Neural cell (in vitro differentiated cells): ENCODE measurements at regions not wholly inside any gene's neighbourhood (a gene's known extent, or its start where the extent isn't known, plus 50 kb on each side); places are given as distances from the start of the nearest gene placed in this dataset.

Experiments used
- H2AFZ ChIP-seq: fragments of 200-600, 300-800 bp; sonication (generic), shearing (Covaris generic); 2 replicates; pipeline ENCODE4 v1.6.0; 2014; ENCODE audit warnings: low read depth, mild to moderate bottlenecking, antibody characterized with exemption, low read length, moderate library complexity
- H3F3A ChIP-seq: fragments of 200-600 bp; shearing (Covaris generic); 2 replicates; pipeline ENCODE4 v1.6.1; 2016; ENCODE audit warnings: mild to moderate bottlenecking, moderate library complexity, mixed read lengths, antibody characterized with exemption, low read length; ENCODE audit not compliant: insufficient read depth, poor library complexity, severe bottlenecking
- H3K27ac ChIP-seq: fragments of 200-600, 300-800 bp; sonication (generic), shearing (Covaris generic); 2 replicates; pipeline ENCODE4 v1.5.1; 2014; ENCODE audit warnings: mild to moderate bottlenecking, low read length, moderate library complexity
- H3K27me3 ChIP-seq: fragments of 300-800, 200-600 bp; sonication (generic), shearing (Covaris generic); 2 replicates; pipeline ENCODE4 v1.6.0; 2014; ENCODE audit warnings: mild to moderate bottlenecking, low read depth, low read length, moderate library complexity; ENCODE audit not compliant: insufficient read depth
- H3K36me3 ChIP-seq: fragments of 300-800, 200-600 bp; sonication (generic), shearing (Covaris generic); 2 replicates; pipeline ENCODE4 v1.5.1; 2014; ENCODE audit warnings: mild to moderate bottlenecking, antibody characterized with exemption, low read length, moderate library complexity; ENCODE audit not compliant: insufficient read depth
- H3K4me2 ChIP-seq: fragments of 300-800, 200-600 bp; sonication (generic), shearing (Covaris generic); 2 replicates; pipeline ENCODE4 v1.6.0; 2014; ENCODE audit warnings: mild to moderate bottlenecking, low read length
- H3K4me3 ChIP-seq: fragments of 300-800, 200-600 bp; sonication (generic), shearing (Covaris generic); 2 replicates; pipeline ENCODE4 v1.5.1; 2014; ENCODE audit warnings: mild to moderate bottlenecking, low read length, moderate library complexity
- H3K79me2 ChIP-seq: fragments of 200-600 bp; shearing (Covaris generic); replicated peaks from 2 replicates; pipeline ENCODE4 v1.6.0; 2014; ENCODE audit warnings: mild to moderate bottlenecking, low read length, moderate library complexity; ENCODE audit not compliant: insufficient read depth
- H3K9ac ChIP-seq: fragments of 300-800, 200-600 bp; sonication (generic), shearing (Covaris generic); 2 replicates; pipeline ENCODE4 v1.6.1; 2016; ENCODE audit warnings: mild to moderate bottlenecking, low read length, mixed read lengths
- H3K9me2 ChIP-seq: fragments of 200-600 bp; shearing (Covaris generic); 2 replicates; pipeline ENCODE4 v1.6.1; 2016; ENCODE audit warnings: mild to moderate bottlenecking, low read length, mixed read lengths; ENCODE audit not compliant: insufficient read depth
- H3K9me3 ChIP-seq: fragments of 200-600, 300-800 bp; sonication (generic), shearing (Covaris generic); 2 replicates; pipeline ENCODE4 v1.6.1; 2016; ENCODE audit warnings: mild to moderate bottlenecking, mixed run types, low read length, moderate library complexity, mixed read lengths
- H4K20me1 ChIP-seq: fragments of 200-600 bp; shearing (Covaris generic); 2 replicates; pipeline ENCODE4 v1.6.1; 2016; ENCODE audit warnings: mild to moderate bottlenecking, mixed run types; ENCODE audit not compliant: insufficient read depth
- EP300 ChIP-seq: fragments of 450-650 bp; conservative IDR thresholded peaks from 2 replicates; pipeline ENCODE4 v1.6.1; 2014; ENCODE audit warnings: antibody characterized with exemption, mild to moderate bottlenecking, moderate library complexity; ENCODE audit not compliant: poor library complexity, severe bottlenecking
- EZH2 ChIP-seq: fragments of 200-600, 300-800 bp; shearing (Covaris generic), sonication (generic); IDR thresholded peaks from 2 replicates; pipeline ENCODE4 v1.6.1; 2014; ENCODE audit warnings: antibody characterized with exemption, low read length, borderline replicate concordance, mild to moderate bottlenecking; ENCODE audit not compliant: insufficient read depth, poor library complexity, severe bottlenecking
- MXI1 ChIP-seq: fragments of 450-650 bp; conservative IDR thresholded peaks from 2 replicates; pipeline ENCODE4 v1.6.1; 2014; ENCODE audit warnings: antibody characterized with exemption, mild to moderate bottlenecking; ENCODE audit not compliant: poor library complexity, severe bottlenecking
- POLR2AphosphoS5 ChIP-seq: IDR thresholded peaks from 2 replicates; pipeline ENCODE4 v1.6.1; 2012
- RAD21 ChIP-seq: fragments of 450-650 bp; conservative IDR thresholded peaks from 2 replicates; pipeline ENCODE4 v1.6.1; 2014; ENCODE audit warnings: antibody characterized with exemption, mild to moderate bottlenecking, moderate library complexity
- SMC3 ChIP-seq: fragments of 450-650 bp; conservative IDR thresholded peaks from 2 replicates; pipeline ENCODE4 v1.6.1; 2014; ENCODE audit warnings: antibody characterized with exemption, mild to moderate bottlenecking, moderate library complexity; ENCODE audit not compliant: poor library complexity
- TAF1 ChIP-seq: IDR thresholded peaks from 2 replicates; pipeline ENCODE4 v1.6.1; 2012; ENCODE audit warnings: low read depth
- TF ChIP-seq, protein P1 (sequence below): fragments of 450-650 bp; IDR thresholded peaks from 2 replicates; pipeline ENCODE4 v1.5.1; 2014; ENCODE audit warnings: antibody characterized with exemption, mild to moderate bottlenecking, moderate library complexity; ENCODE audit not compliant: poor library complexity, severe bottlenecking
- TF ChIP-seq, protein P2 (sequence below): IDR thresholded peaks from 2 replicates; pipeline ENCODE4 v1.6.1; 2012; ENCODE audit warnings: borderline replicate concordance

DNA sequence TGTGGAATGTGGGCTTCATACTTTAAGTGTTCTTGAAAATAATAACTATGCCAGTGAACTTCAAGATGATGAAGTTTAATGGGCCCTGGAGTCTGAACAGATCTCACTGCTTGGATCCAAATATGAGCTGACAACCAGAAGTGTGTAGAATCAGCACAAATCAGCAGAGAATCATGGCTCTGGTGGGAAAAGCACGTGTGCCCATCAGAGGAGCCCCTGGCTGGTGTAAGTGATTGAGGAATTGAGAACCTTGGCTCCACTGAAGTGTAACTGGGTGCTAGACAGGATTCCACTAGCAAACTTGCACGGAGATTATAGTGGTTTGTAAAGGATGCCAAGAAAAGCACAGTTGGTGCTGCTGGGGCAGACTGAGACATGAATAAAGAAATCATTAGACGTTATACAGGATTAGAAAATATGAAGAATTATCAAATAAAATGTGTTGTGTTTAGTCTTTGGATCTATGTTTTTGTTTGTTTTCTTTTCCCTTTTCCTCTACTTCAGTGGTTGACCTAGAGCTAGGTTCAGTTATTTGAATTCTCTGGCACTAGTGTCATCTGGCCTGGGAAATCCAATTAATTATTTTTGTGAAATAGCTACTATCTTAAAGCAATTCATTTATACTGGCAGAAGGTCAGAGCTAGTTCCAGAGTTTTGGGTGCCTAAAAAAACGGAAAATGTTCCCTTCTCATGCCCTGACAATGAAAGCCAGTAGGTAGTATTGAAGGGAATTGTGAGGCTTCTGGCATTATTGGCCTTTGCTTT lies 175.7 kb upstream of the MEOX2 start:
- H2AFZ ChIP-seq, result no peak overlapping the region
- H3K4me3 ChIP-seq, result no peak overlapping the region
- no peak overlapping the region for H3K9ac ChIP-seq
- no peaks in the 10 kb centered on the region for H4K20me1 ChIP-seq
- no peak for TF ChIP-seq POLR2AphosphoS5
- TF ChIP-seq SMC3, result no peak
- TF ChIP-seq MXI1, result no peak
- TF ChIP-seq, protein P1, sequence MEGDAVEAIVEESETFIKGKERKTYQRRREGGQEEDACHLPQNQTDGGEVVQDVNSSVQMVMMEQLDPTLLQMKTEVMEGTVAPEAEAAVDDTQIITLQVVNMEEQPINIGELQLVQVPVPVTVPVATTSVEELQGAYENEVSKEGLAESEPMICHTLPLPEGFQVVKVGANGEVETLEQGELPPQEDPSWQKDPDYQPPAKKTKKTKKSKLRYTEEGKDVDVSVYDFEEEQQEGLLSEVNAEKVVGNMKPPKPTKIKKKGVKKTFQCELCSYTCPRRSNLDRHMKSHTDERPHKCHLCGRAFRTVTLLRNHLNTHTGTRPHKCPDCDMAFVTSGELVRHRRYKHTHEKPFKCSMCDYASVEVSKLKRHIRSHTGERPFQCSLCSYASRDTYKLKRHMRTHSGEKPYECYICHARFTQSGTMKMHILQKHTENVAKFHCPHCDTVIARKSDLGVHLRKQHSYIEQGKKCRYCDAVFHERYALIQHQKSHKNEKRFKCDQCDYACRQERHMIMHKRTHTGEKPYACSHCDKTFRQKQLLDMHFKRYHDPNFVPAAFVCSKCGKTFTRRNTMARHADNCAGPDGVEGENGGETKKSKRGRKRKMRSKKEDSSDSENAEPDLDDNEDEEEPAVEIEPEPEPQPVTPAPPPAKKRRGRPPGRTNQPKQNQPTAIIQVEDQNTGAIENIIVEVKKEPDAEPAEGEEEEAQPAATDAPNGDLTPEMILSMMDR, result no peak
- TF ChIP-seq, protein P2, sequence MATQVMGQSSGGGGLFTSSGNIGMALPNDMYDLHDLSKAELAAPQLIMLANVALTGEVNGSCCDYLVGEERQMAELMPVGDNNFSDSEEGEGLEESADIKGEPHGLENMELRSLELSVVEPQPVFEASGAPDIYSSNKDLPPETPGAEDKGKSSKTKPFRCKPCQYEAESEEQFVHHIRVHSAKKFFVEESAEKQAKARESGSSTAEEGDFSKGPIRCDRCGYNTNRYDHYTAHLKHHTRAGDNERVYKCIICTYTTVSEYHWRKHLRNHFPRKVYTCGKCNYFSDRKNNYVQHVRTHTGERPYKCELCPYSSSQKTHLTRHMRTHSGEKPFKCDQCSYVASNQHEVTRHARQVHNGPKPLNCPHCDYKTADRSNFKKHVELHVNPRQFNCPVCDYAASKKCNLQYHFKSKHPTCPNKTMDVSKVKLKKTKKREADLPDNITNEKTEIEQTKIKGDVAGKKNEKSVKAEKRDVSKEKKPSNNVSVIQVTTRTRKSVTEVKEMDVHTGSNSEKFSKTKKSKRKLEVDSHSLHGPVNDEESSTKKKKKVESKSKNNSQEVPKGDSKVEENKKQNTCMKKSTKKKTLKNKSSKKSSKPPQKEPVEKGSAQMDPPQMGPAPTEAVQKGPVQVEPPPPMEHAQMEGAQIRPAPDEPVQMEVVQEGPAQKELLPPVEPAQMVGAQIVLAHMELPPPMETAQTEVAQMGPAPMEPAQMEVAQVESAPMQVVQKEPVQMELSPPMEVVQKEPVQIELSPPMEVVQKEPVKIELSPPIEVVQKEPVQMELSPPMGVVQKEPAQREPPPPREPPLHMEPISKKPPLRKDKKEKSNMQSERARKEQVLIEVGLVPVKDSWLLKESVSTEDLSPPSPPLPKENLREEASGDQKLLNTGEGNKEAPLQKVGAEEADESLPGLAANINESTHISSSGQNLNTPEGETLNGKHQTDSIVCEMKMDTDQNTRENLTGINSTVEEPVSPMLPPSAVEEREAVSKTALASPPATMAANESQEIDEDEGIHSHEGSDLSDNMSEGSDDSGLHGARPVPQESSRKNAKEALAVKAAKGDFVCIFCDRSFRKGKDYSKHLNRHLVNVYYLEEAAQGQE, result no peak
- no peak for TF ChIP-seq EP300
- TF ChIP-seq RAD21, result no peak
- no peak for TF ChIP-seq EZH2
- TF ChIP-seq TAF1, result no peak
- H3K9me3 ChIP-seq, result no peaks in the 10 kb centered on the region
- no peaks in the 10 kb centered on the region for H3K36me3 ChIP-seq
- no peak overlapping the region for H3K4me2 ChIP-seq
- no peaks in the 10 kb centered on the region for H3K79me2 ChIP-seq
- H3K9me2 ChIP-seq, result no peaks in the 10 kb centered on the region
- no peaks in the 10 kb centered on the region for H3K27me3 ChIP-seq
- no peak overlapping the region for H3K27ac ChIP-seq
- no peaks in the 10 kb centered on the region for H3F3A ChIP-seq

- Histone ChIP-seq H3K4me3 (no peak overlapping the region), H3K27me3 (no peaks in the 10 kb centered on the region), H3K36me3 (no peaks in the 10 kb centered on the region), H3F3A (no peaks in the 10 kb centered on the region), H3K9ac (no peak overlapping the region), H3K4me2 (no peak overlapping the region), H4K20me1 (no peaks in the 10 kb centered on the region), H3K27ac (no peak overlapping the region), H3K9me2 (no peaks in the 10 kb centered on the region), H3K9me3 (no peaks in the 10 kb centered on the region), H3K79me2 (no peaks in the 10 kb centered on the region), H2AFZ (no peak overlapping the region)
- no peak for TF ChIP-seq RAD21
- no peak for TF ChIP-seq POLR2AphosphoS5
- TF ChIP-seq, protein P1, result no peak
- no peak for TF ChIP-seq TAF1
- no peak for TF ChIP-seq EP300
- no peak for TF ChIP-seq EZH2
- TF ChIP-seq, protein P2, result no peak
- TF ChIP-seq MXI1, result no peak
Observed at GRCh38 chr7:15860264-15860949, 173.9 kb upstream of the MEOX2 start.
